ENCODE measurements at regions not wholly inside any gene's neighbourhood (a gene's known extent, or its start where the extent isn't known, plus 50 kb on each side); places are given as distances from the start of the nearest gene placed in this dataset.

- TF ChIP-seq CTCF (IDR thresholded peaks at IDR 0.05 in 2 of 3, conservative IDR thresholded peaks at IDR 0.05 in 1 of 3; ENCODE audit: control insufficient read depth in 2 of 3, extremely low read depth in 1 of 3, insufficient read depth in 1 of 3, low read depth in 3 of 3, low read length in 3 of 3) = no peak
- TF ChIP-seq POLR2A (IDR thresholded peaks at IDR 0.05; ENCODE audit: low read depth, low read length) = no peak
- TF ChIP-seq ATF3 (IDR thresholded peaks at IDR 0.05; ENCODE audit: borderline replicate concordance, extremely low read depth, low read depth, low read length) = no peak
- no peak for TF ChIP-seq SP1 (IDR thresholded peaks at IDR 0.05; ENCODE audit: low read depth, low read length)
- no peak for TF ChIP-seq CBX5 (IDR thresholded peaks at IDR 0.05; ENCODE audit: low read depth)
- TF ChIP-seq ATF2 (IDR thresholded peaks at IDR 0.05; ENCODE audit: low read length) = no peak
- no peak for TF ChIP-seq BHLHE40 (IDR thresholded peaks at IDR 0.05; ENCODE audit: borderline replicate concordance in 1 of 2, low read depth in 2 of 2, low read length in 1 of 2)
- TF ChIP-seq NFXL1 (IDR thresholded peaks at IDR 0.05; ENCODE audit: borderline replicate concordance) = no peak
- TF ChIP-seq USF2 (IDR thresholded peaks at IDR 0.05; ENCODE audit: borderline replicate concordance, low read depth, low read length) = no peak
- no peak for TF ChIP-seq JUND (IDR thresholded peaks at IDR 0.05; ENCODE audit: low read depth, low read length)
Measured at GRCh38 chr1:63147783-63148182, 174.6 kb upstream of the FOXD3 start.
